Mucosa of descending colon (tissue), 3 donors: ENCODE measurements at regions not wholly inside any gene's neighbourhood (a gene's known extent, or its start where the extent isn't known, plus 50 kb on each side); places are given as distances from the start of the nearest gene placed in this dataset.

Experiments used
- ATAC-seq: fragments of 200-7000 bp; cut with Tn5 transposase; one replicate; pipeline ENCODE4 v1.9.1; 2020; ENCODE audit warnings: mild to moderate bottlenecking, moderate library complexity
- DNase-seq, 3 donors: peaks; one replicate each; pipeline ENCODE4 v3.0.0-alpha.2; 2020
- H3K36me3 ChIP-seq: fragments of 200-600 bp; one replicate; pipeline ENCODE4 v1.8.0; 2021; ENCODE audit warnings: low read depth, mild to moderate bottlenecking
- H3K4me1 ChIP-seq: fragments of 200-600 bp; one replicate; pipeline ENCODE4 v1.8.0; 2021; ENCODE audit warnings: low read depth, mild to moderate bottlenecking
- H3K4me3 ChIP-seq: fragments of 200-600 bp; one replicate; pipeline ENCODE4 v1.8.0; 2021; ENCODE audit warnings: mild to moderate bottlenecking
- H3K9me3 ChIP-seq: fragments of 200-600 bp; one replicate; pipeline ENCODE4 v1.8.0; 2021; ENCODE audit warnings: mild to moderate bottlenecking
- CTCF ChIP-seq: fragments of 200-600 bp; IDR thresholded peaks from one replicate; pipeline ENCODE4 v1.8.0; 2022; ENCODE audit warnings: antibody characterized with exemption, mild to moderate bottlenecking
- intact Hi-C, 2 donors: fragments of 100-400 bp; cut with DNase I in 1 of 2; cut with micrococcal nuclease in 1 of 2; formaldehyde crosslinking; loops; one replicate each; pipeline versions ENCODE4 v1.11.0 to v1.11.1; 2022; cut with DNase I, micrococcal nuclease
- donor health status: DM: no; HTN: no; CAD: no; lungs with moderate emphysema.
- donor health status: DM: no; HTN: no; CAD: no.
- donor health status: DM: no; HTN: yes; CAD: no.

DNA sequence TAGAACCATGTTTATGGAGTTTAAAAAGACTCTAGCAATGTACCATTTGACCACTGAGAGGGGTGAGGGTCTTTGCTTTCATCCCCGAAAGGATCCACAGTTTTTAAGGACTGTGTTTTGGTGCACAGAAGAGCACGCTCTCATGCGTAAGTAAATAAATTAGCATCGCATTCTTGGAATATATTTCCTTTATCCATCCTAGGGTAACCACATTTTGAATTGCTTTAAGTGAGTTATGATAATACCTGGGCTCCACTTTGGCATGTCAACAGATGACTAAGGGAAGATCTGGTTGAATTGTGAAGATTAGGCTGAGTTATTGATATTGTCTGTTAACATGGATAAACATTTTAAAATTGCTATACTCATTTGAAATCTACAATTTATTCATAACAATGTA lies 89.4 kb upstream of the EDIL3 start:
- ATAC-seq = no peak
- no peak overlapping the region for H3K4me3 ChIP-seq
- intact Hi-C loops = no loop called here
- no peaks in the 10 kb centered on the region for H3K36me3 ChIP-seq
- DNase-seq = no peak
- TF ChIP-seq CTCF = no peak
- no peaks in the 10 kb centered on the region for H3K9me3 ChIP-seq
- H3K4me1 ChIP-seq = no peaks in the 10 kb centered on the region

DNA sequence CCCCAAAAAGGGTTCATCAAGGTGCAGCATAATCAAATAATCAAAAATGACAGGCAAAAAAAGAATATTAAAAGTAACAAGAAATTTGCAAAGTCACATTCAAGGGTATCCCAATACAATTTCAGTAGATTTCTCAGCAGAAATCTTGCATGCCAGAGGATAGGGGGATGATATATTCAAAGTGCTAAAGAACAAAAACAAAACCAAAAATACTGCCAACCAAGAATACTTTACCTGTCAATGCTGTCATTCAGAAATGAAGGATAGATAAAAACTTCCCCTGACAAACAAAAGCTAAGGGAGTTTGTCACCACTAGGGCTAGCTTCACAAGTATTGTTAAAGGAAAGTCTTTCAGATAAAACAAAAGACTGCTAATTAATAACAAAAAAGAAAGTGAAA lies 68.7 kb upstream of the EDIL3 start:
- DNase-seq (no peak), ATAC-seq (no peak)
- intact Hi-C loops = no loop called here

GRCh38 chr5:84450617-84451414 lies 66.1 kb upstream of the EDIL3 start:
- no peak for TF ChIP-seq CTCF
- no peak for DNase-seq
- ATAC-seq = no peak
- intact Hi-C loops = no loop called here
- H3K9me3 ChIP-seq = peaks cover 13% of the 10 kb centered on the region
- no peaks in the 10 kb centered on the region for H3K36me3 ChIP-seq
- no peaks in the 10 kb centered on the region for H3K4me1 ChIP-seq
- H3K4me3 ChIP-seq = no peak overlapping the region

More for the DNA sequence above, 68.7 kb upstream of the EDIL3 start:
- peaks cover 13% of the 10 kb centered on the region for H3K9me3 ChIP-seq
- no peak for TF ChIP-seq CTCF
- H3K4me1 ChIP-seq = no peaks in the 10 kb centered on the region
- no peaks in the 10 kb centered on the region for H3K36me3 ChIP-seq
- H3K4me3 ChIP-seq = no peak overlapping the region

DNA sequence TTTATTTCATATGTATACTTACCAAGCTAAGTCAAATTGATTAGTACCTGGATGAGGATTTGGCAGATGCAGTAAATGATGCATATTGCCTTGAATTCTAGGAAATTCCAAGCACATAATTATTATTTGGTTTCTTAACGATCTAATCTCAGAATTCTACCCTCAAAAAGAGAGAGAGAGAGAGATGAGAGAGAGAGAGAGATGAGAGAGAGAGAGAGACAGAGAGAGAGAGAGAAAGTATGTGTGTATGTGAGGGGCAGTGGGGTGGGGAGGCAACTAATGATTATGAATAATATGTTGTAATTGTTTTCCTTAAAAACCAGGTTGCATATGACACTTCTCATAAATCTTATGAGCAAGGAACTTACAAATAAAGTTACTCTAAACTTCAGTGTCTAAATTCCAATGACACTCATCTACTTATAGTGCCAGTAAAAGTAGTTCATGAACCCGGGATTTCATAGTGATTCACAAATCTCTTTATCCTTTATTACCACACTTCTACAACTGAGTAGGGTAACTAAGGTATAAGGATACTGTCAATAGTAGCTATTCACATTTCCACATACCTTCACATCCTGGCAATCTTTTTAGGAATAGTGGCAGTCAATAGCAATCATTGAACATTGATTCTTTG lies 60.5 kb upstream of the EDIL3 start:
- no peak for ATAC-seq
- H3K36me3 ChIP-seq = no peaks in the 10 kb centered on the region
- TF ChIP-seq CTCF = no peak
- H3K9me3 ChIP-seq = no peaks in the 10 kb centered on the region
- intact Hi-C loops = no loop called here
- DNase-seq = no peak
- no peaks in the 10 kb centered on the region for H3K4me1 ChIP-seq
- no peak overlapping the region for H3K4me3 ChIP-seq

DNA sequence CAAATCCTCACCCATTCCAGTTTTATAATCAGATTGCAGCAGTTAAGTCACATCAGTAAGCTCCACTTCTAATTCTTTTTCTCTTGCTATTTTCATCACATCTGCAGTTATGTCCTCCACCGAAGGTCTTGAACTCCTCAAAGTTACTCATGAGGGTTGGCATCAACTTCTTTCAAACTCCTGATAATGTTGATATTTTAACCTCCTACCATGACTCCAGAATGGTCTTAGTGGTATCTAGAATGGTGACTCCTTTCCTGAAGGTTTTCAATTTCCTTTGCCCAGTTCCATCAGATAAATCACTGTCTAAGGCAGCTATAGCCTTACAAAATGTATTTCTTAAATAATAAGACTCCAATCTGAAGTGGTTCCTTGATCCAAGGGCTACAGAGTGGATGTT lies 53.8 kb upstream of the EDIL3 start:
- no peak for ATAC-seq
- no peak for DNase-seq
- H3K4me1 ChIP-seq = no peaks in the 10 kb centered on the region
- H3K36me3 ChIP-seq = no peaks in the 10 kb centered on the region
- no peak for TF ChIP-seq CTCF
- no peaks in the 10 kb centered on the region for H3K9me3 ChIP-seq
- intact Hi-C loops = no loop called here
- no peak overlapping the region for H3K4me3 ChIP-seq
